ENCODE measurements at regions not wholly inside any gene's neighbourhood (a gene's known extent, or its start where the extent isn't known, plus 50 kb on each side); places are given as distances from the start of the nearest gene placed in this dataset.

DNA sequence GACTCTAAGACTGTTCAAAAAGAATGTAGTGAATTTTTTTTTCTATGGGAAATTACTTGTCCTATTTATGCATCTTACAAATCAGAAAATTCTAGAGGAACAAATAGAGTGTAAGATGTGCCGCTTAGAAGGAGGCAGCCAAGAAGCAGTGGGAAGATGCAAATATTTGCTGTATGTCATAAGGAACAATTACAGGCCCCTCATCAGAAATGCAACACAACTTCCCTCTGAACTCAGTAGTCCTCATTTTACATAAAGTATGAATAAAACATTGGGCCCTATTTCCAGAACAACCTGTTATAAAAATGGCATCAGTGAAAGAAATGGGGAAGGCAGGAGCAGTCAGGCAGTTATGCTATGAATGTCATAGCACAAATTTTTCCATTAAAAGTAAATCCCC, 50.7 kb upstream of the SCG2 start:
- TF ChIP-seq, protein P1, sequence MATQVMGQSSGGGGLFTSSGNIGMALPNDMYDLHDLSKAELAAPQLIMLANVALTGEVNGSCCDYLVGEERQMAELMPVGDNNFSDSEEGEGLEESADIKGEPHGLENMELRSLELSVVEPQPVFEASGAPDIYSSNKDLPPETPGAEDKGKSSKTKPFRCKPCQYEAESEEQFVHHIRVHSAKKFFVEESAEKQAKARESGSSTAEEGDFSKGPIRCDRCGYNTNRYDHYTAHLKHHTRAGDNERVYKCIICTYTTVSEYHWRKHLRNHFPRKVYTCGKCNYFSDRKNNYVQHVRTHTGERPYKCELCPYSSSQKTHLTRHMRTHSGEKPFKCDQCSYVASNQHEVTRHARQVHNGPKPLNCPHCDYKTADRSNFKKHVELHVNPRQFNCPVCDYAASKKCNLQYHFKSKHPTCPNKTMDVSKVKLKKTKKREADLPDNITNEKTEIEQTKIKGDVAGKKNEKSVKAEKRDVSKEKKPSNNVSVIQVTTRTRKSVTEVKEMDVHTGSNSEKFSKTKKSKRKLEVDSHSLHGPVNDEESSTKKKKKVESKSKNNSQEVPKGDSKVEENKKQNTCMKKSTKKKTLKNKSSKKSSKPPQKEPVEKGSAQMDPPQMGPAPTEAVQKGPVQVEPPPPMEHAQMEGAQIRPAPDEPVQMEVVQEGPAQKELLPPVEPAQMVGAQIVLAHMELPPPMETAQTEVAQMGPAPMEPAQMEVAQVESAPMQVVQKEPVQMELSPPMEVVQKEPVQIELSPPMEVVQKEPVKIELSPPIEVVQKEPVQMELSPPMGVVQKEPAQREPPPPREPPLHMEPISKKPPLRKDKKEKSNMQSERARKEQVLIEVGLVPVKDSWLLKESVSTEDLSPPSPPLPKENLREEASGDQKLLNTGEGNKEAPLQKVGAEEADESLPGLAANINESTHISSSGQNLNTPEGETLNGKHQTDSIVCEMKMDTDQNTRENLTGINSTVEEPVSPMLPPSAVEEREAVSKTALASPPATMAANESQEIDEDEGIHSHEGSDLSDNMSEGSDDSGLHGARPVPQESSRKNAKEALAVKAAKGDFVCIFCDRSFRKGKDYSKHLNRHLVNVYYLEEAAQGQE (IDR thresholded peaks at IDR 0.05; ENCODE audit: low read depth): no peak
- TF ChIP-seq RAD21 (IDR thresholded peaks at IDR 0.05; ENCODE audit: low read depth): no peak
- no peak for TF ChIP-seq CREB1 (IDR thresholded peaks at IDR 0.05; ENCODE audit: low read depth)
- no peak for TF ChIP-seq TEAD4 (IDR thresholded peaks at IDR 0.05)
- TF ChIP-seq CEBPB (IDR thresholded peaks at IDR 0.05): no peak
- no peak for TF ChIP-seq YY1 (IDR thresholded peaks at IDR 0.05; ENCODE audit: low read depth)

Measured in Ishikawa (cell line).